AG08396 (cell line): ENCODE measurements at regions not wholly inside any gene's neighbourhood (a gene's known extent, or its start where the extent isn't known, plus 50 kb on each side); places are given as distances from the start of the nearest gene placed in this dataset.
"Not testable (repeated sequence)": the region's sequence is repeated elsewhere in the genome, so short reads cannot be mapped to it uniquely, and the experiment has no call there.

Experiments
- DNase-seq: peaks from one replicate; pipeline ENCODE4 v3.0.0; 2012; ENCODE audit warnings: low spot score, mixed read lengths

GRCh38 chr10:29881811-29882210, 177.6 kb downstream of the JCAD start:
- no peak for DNase-seq

GRCh38 chr10:29881336-29881771, 178.0 kb downstream of the JCAD start:
- DNase-seq, result no peak

GRCh38 chr10:29880856-29881255, 178.5 kb downstream of the JCAD start:
- no peak for DNase-seq

- DNase-seq, result no peak
Observed at GRCh38 chr10:29879862-29880261, 179.5 kb downstream of the JCAD start.

- DNase-seq, result no peak
Observed at GRCh38 chr10:29878492-29878891, 180.9 kb downstream of the JCAD start.

GRCh38 chr10:29877793-29878491, 181.4 kb downstream of the JCAD start:
- no peak for DNase-seq

- no peak for DNase-seq
Observed at GRCh38 chr10:29876008-29876555, 183.3 kb downstream of the JCAD start.

- no peak for DNase-seq
Observed at GRCh38 chr10:29874606-29875269, 184.6 kb downstream of the JCAD start.

GRCh38 chr10:29873941-29874484, 185.4 kb downstream of the JCAD start:
- no peak for DNase-seq

- no peak for DNase-seq
Observed at GRCh38 chr10:29870522-29871044, 188.8 kb downstream of the JCAD start.

GRCh38 chr10:29869593-29869992, 189.8 kb downstream of the JCAD start:
- no peak for DNase-seq

- DNase-seq, result no peak
Observed at GRCh38 chr10:29866356-29866755, 193.0 kb downstream of the JCAD start.

- DNase-seq, result no peak
Observed at GRCh38 chr10:29865700-29866355, 193.6 kb downstream of the JCAD start.

GRCh38 chr10:29862923-29863614, 196.3 kb downstream of the JCAD start:
- DNase-seq, result peak; percentile 38

GRCh38 chr10:29861811-29862505, 197.4 kb downstream of the JCAD start:
- peak; percentile 14 for DNase-seq

GRCh38 chr10:29861231-29861630, 198.2 kb downstream of the JCAD start:
- DNase-seq, result not testable (repeated sequence)

GRCh38 chr10:29860166-29860565, 199.2 kb downstream of the JCAD start:
- no peak for DNase-seq

GRCh38 chr10:29859521-29860130, 199.8 kb downstream of the JCAD start:
- no peak for DNase-seq

GRCh38 chr10:29858702-29859267, 200.6 kb downstream of the JCAD start:
- DNase-seq, result no peak
